ENCODE measurements at regions not wholly inside any gene's neighbourhood (a gene's known extent, or its start where the extent isn't known, plus 50 kb on each side); places are given as distances from the start of the nearest gene placed in this dataset.

DNA sequence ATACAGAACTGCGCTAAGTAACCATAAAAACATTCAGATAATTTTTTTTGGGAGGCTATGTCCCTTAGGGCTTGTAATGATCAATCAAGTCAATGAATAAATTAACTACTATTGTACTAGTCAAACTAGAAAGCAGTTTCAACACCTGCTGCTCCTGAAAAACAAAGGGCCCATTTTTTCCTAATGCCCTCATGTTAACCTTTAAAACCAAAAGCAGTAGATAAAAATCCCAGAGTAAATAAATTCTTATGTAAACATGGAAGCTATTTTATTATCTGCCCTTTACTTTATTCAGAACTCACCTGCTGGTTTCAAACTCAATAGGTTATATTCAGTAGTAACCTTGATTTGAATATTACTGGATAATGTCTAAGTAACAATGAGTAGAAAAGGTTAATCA is 159.5 kb upstream of the STARD13 start:
- Mint-ChIP-seq H3K27ac (ENCODE audit: unreplicated experiment) (no peak overlapping the region), H3K4me3 (no peak overlapping the region), H3K36me3 (ENCODE audit: low read depth) (no peaks in the 10 kb centered on the region), H3K27me3 (ENCODE audit: low read depth) (no peaks in the 10 kb centered on the region), H3K9me3 (peaks cover 3% of the 10 kb centered on the region), H3K4me1 (peaks cover 3% of the 10 kb centered on the region)
- DNase-seq (ENCODE audit: low read depth, low spot score): no peak
- TF ChIP-seq, protein P1, sequence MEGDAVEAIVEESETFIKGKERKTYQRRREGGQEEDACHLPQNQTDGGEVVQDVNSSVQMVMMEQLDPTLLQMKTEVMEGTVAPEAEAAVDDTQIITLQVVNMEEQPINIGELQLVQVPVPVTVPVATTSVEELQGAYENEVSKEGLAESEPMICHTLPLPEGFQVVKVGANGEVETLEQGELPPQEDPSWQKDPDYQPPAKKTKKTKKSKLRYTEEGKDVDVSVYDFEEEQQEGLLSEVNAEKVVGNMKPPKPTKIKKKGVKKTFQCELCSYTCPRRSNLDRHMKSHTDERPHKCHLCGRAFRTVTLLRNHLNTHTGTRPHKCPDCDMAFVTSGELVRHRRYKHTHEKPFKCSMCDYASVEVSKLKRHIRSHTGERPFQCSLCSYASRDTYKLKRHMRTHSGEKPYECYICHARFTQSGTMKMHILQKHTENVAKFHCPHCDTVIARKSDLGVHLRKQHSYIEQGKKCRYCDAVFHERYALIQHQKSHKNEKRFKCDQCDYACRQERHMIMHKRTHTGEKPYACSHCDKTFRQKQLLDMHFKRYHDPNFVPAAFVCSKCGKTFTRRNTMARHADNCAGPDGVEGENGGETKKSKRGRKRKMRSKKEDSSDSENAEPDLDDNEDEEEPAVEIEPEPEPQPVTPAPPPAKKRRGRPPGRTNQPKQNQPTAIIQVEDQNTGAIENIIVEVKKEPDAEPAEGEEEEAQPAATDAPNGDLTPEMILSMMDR (conservative IDR thresholded peaks at IDR 0.05): no peak

DNA sequence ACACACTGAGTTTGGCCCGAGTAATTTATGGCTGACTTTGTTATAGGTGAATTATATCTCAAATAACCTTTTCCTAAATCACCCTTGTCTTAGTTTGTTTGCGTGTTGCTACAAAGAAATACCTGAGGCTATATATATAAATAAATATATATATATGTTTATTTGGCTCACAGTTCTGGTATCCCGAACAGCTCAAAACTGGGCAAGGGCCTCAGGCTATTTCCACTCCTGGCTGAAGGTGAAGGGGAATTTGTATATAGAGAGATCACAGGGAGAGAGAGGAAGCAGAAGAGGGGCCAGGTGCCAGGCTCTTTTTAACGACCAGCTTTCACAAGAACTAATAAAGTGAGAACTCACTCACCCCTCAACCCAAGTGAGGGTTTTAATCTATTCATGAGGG is 159.9 kb upstream of the STARD13 start:
- H3K9me3 Mint-ChIP-seq: peaks cover 3% of the 10 kb centered on the region
- H3K36me3 Mint-ChIP-seq (ENCODE audit: low read depth): no peaks in the 10 kb centered on the region
- peaks cover 3% of the 10 kb centered on the region for H3K4me1 Mint-ChIP-seq
- DNase-seq (ENCODE audit: low read depth, low spot score): no peak
- no peak overlapping the region for H3K27ac Mint-ChIP-seq (ENCODE audit: unreplicated experiment)
- TF ChIP-seq, protein P1 (conservative IDR thresholded peaks at IDR 0.05): no peak
- H3K27me3 Mint-ChIP-seq (ENCODE audit: low read depth): no peaks in the 10 kb centered on the region
- H3K4me3 Mint-ChIP-seq: no peak overlapping the region

DNA sequence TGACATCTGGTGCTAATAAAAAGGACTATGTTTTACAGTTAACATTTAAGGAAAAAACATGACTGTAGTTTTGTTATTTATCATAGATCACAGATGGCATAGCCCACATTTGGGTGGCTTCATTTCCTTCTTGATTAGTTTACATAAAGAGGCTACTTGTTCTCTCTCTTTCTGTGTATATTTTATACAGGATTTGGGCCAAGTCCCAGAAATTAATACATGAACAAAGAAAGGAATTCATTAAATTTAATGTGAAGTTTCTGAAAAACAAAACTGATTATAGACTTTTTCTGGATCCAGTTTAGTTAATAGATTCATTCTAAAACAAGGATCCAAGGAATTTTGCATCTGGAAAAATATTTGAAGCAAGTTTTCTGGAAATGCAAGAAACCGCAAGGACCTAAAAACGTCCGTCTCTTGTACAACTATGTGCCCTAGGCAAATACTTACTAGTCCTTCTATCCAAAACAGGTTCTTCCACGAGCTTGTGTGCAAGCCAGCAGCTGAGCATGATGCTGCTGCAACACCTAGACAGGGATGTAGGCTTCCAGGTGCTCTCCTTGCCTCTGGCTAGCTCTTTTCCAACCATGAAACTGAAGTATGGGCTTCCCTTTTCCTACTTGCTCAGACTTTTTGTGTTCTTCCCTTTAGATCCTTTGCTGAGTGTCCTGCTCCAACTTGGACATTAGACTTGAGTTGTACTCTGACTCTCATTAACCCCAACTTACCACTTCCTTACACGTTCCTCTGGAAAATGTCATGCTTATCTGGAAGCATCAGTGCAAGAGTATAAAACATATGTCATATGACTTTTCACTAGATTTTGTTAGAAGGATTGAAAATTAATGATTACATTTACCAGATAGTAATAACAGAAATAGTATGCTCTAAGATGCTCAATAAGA is 161.5 kb upstream of the STARD13 start:
- TF ChIP-seq, protein P1 (conservative IDR thresholded peaks at IDR 0.05): no peak
- H3K9me3 Mint-ChIP-seq: peaks cover 3% of the 10 kb centered on the region
- H3K27ac Mint-ChIP-seq (ENCODE audit: unreplicated experiment): no peak overlapping the region
- H3K36me3 Mint-ChIP-seq (ENCODE audit: low read depth): no peaks in the 10 kb centered on the region
- DNase-seq (ENCODE audit: low read depth, low spot score): no peak
- H3K27me3 Mint-ChIP-seq (ENCODE audit: low read depth): no peaks in the 10 kb centered on the region
- no peaks in the 10 kb centered on the region for H3K4me1 Mint-ChIP-seq
- no peak overlapping the region for H3K4me3 Mint-ChIP-seq

DNA sequence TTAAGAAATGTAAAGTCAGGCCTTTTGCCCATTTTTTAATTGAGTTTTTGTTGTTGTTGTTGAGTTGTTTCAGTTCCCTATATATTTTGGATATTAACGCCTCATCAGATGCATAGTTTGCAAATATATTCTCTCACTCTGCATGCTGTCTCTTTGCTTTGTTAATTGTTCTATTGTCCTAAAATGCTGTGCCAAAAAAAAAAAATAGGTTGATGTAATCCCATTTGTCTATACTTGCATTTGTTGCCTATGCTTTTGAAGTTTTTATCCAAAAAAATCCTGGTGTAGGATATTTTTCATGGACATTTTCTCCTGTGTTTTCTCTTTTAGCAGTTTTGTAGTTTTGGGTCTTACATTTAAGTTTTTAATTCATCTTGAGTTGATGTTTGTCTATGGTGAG is 163.3 kb upstream of the STARD13 start:
- Mint-ChIP-seq H3K27me3 (ENCODE audit: low read depth) (no peaks in the 10 kb centered on the region), H3K27ac (ENCODE audit: unreplicated experiment) (no peak overlapping the region), H3K4me1 (no peaks in the 10 kb centered on the region), H3K4me3 (no peak overlapping the region), H3K36me3 (ENCODE audit: low read depth) (no peaks in the 10 kb centered on the region), H3K9me3 (peaks cover 3% of the 10 kb centered on the region)
- DNase-seq (ENCODE audit: low read depth, low spot score): no peak
- TF ChIP-seq, protein P1 (conservative IDR thresholded peaks at IDR 0.05): no peak

DNA sequence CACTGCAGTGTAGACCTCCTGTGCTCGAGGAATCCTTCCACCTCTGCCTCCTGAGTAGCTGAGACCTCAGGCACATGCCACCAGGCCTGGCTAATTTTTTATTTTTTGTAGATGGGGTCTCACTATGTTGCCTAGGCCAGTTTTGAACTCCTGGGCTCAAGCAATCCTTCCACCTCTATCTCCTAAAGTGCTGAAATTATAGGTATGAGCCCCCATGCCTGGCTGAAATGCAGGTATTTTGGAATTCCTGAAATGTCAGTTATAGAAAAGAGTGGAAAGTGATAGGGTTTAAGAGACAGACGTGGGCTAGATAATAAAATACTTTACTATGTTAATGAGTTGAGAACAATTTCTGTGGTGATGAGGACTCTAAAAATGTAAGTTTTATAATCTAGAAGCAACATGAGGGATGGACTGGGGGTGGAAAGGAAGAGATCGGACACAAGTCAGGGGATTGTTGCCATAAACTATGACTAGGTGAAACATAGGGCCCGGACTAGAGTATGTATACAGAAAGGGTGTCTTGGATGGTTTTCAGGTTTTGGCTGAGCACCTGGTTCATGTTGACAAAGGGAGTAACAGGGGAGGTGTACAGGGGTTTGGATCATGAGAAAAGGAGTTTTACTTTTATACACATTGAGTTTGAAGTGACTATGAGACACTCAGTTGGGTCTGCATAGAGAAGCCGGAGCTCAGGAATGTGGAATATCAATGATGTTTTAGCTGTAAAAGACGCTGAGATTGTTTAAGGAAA is 165.6 kb upstream of the STARD13 start:
- Mint-ChIP-seq H3K27me3 (ENCODE audit: low read depth) (no peaks in the 10 kb centered on the region), H3K9me3 (peaks cover 3% of the 10 kb centered on the region), H3K27ac (ENCODE audit: unreplicated experiment) (no peak overlapping the region), H3K4me3 (no peak overlapping the region), H3K4me1 (no peaks in the 10 kb centered on the region), H3K36me3 (ENCODE audit: low read depth) (no peaks in the 10 kb centered on the region)
- TF ChIP-seq, protein P1 (conservative IDR thresholded peaks at IDR 0.05): no peak
- no peak for DNase-seq (ENCODE audit: low read depth, low spot score)

All from neural crest cell (in vitro differentiated cells).